Stimulated activated CD8-positive, alpha-beta memory T cell treated with anti-CD3 and anti-CD28 coated beads, Interleukin-12 subunit alpha, Interleukin-12 subunit beta, amount 100 ng/mL, for 1 hour (primary cell): ENCODE measurements at regions not wholly inside any gene's neighbourhood (a gene's known extent, or its start where the extent isn't known, plus 50 kb on each side); places are given as distances from the start of the nearest gene placed in this dataset.

Source experiments
- DNase-seq: peaks from one replicate; pipeline ENCODE4 v3.0.0-alpha.2; 2020; ENCODE audit warnings: low read depth

DNA sequence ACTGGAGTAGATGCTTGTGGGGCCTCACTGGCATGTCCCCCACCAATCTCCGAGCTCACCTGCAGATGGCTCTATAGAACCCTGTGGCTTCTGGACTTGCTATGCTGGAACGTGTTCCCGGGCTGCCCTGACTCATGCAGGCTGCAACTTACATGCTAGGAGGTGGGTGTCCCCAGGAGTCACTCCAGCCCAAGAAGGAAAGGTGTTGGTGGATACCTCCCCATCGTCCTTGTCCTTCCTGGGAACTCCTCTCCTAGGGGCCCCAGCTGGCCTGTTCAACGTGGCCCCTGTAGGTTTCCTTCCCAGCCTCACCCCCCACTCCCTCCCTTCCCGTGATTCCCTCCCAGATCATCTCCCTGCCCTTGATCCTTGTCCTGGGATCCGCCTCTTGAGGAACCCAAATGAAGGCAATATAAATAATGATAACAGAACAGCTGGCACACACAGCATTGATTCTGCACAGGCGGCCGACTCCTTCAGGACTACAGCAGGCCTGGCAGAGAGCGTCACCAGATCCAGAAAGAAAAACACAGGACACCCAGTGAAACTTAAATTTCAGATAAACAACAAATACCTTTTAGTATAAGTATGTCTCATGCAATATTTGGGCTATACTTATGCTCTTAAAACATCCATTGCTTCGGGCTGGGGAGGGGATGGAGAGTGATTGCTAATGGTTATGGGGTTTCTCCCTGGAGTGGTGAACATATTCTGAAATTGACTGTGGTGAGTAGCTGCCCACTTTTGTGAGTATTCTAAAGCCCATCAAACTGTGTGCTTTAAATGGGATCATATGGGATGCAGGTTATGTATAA, 221.1 kb upstream of the GSE1 start:
- DNase-seq: no peak

GRCh38 chr16:85392756-85393673, 220.1 kb upstream of the GSE1 start:
- no peak for DNase-seq

DNA sequence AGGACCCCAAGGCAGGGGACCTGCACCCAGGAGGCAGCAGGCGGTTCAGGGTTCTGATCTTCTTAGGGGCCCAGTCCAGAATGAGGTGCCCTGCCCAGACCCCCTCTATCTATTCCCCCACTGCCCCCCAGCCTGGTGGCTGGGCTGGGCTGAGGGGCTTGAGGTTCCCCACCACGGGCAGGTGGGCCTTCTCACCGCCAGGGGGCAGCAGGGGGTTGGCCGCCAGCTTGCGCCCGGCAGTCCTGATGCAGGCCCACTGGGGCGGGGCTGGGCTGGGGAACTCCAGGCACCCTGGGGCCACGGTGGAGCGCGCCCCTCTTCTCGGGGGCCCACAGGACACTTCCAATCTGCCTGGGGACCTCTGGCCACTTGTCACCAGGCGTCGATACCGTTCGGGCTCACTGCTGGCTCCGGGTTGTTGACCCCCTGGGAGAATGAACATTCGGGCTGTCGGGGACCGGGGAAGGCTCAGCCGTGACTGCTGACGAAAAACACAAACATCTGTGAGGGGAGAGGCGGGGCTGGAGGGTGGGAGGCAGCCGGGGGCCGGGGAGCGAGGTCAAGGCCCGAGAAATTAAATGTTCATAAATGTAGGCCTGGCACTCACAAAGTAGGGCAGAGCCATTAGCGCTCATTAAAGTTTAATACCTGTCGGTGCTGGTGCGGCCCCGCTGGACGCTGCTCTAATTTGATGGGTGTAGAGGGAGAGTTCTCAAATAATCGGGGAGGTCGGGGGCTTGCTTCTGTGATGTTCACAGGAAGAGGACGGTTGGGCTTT, 219.3 kb upstream of the GSE1 start:
- DNase-seq: peak; percentile 42

GRCh38 chr16:85394456-85395206, 218.5 kb upstream of the GSE1 start:
- no peak for DNase-seq

GRCh38 chr16:85395207-85395912, 217.8 kb upstream of the GSE1 start:
- no peak for DNase-seq

DNA sequence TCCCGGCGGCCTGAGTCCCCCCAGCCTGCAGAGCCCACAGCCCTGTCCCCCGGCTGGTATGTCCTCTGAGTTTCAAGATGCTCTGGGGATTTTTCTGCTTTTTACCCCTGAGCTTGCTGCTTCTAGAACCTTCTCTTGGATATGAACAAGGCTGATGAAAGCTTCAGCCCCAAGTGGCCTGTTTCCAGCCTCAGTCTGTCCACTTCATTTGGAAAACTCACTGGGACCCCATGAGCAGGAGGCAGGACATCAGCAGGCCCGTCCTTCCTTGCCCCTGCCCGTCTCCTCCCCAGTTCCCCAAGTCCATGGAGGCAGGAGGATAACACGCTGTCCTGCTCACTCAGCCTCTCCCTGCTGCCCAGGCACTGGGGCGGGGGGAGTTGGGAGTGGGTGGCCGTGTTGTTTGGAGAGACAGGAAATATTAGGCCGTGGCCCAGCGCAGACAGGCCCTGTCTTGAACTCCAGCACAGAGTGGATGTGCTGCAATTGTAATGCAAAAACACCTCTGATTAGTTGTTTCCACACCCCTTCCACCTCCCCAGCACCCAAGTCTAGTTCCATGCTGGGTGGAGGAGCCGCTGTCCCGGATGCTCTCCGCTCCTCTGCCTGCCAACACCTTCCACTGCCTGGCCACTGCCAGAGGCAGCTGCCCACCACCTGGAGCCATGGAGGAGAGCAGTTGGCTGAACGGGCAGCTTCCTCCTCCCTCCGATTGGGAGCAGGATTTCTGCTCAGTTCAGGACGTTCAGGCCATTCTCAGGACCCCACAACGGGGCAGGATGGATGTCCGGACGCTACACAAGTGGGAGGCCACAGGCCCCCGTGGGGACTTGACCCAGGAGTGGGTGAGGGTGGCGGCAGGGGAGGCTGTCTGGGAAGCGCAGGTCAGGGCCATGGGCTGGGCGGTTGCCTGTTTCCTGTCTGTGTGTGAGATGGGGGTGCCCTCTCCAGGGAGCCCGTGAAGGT, 216.9 kb upstream of the GSE1 start:
- DNase-seq: no peak

DNA sequence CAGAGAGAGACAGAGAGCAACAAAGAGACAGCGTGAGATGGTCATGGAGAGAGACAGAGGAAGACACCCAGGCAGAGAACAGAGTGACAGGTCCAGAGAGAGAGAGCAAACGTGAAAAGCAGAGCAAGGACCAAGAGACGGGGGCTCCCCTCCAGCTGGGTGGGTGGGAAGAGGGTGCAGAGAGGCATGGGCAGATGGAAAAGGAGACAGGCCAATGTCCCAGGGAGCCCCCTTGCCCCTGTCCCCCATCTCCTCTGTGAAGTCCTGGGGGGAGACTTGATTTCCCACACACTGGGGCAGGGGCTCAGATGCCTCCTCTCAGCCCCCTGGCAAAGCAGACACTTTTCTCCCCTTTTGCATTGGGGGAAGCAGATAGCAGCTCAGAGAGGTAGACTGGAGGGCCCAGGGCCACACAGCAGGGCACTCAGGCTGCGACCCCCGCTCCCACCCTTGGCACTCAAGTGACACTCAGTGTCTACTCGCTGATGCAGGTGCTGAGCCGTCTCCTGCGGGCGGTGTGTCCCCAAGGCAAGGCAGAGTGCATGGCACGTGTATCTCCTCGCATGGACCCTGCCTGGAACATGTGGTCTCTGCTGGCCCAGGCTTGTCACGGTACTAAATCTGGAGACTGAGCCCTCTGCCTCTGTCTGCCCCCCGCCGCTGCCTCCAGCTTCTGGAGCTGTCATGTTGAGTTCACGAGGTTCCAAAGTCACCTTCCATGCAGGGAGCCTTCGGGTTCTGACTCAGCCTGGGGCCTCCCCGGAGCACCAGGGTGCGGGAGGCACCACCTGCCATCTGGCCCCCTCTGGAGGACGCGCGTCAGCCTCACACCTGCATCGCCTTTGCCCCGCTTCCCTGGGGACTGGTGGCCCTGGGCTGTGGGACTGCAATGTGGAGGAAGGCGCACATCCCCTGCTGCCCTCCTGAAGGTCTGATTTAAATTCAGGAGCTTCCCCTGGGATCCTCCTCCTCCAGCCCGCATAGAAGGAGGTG, 215.9 kb upstream of the GSE1 start:
- DNase-seq: no peak

DNA sequence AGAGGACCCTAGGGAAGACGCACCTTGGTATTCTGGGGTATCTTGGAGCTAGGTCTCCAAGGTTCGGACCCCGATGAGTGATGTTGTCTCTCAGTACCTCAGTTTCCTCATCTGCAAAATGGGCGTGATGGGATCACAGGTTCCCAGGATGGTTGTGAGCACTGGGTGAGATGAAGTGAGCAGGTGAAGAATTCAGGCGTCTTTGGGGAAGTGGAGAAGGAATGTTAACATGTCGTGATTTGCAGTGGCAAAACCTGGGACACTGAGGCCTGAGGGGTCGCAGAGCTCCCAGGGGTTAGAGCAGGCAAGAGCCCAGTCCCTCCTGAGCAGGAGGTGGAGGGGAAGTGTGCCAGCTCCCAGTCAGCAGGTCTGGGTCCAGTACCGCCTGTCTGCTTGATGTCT, 215.1 kb upstream of the GSE1 start:
- no peak for DNase-seq

DNA sequence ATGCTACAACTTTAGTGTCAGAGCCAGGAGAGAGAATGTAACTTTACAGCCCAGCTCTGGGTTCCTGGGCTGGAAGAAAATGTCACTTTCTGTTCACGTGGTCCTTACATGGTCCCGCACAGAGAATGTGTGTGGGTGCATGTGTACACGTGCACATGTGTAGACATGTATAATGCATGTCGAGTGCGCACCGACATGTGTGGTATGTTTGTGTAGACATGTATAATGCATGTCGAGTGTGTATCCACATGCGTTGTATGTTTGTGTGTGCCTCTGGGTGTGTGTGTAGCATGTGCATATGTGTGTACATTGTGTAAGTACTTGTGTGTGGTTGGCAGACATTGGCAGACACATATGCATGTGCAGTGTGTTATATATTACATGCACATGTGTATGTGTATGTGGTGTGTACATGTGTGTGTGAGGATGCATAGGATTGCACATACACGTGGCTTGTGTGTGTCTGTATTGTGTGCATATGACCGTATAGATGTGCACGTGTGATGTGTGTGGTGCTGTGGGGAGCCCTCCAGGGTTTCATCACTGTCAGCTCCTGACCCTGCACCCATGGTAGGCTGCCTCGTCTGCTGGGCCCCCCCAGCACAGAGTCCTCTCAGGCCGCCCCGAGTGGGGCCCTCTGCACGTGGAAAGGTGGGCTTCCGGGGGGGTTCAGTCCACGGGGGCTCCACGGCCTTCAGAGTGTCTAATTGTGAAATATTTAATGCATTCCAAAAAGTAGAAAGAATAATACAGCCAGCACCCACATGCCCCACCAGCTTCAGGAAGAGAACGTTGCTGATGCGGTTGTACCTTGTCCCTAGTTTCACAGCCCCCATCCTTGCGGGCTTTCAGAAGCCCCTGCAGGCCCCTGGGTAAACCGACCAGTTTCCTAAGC, 214.2 kb upstream of the GSE1 start:
- DNase-seq: no peak

DNA sequence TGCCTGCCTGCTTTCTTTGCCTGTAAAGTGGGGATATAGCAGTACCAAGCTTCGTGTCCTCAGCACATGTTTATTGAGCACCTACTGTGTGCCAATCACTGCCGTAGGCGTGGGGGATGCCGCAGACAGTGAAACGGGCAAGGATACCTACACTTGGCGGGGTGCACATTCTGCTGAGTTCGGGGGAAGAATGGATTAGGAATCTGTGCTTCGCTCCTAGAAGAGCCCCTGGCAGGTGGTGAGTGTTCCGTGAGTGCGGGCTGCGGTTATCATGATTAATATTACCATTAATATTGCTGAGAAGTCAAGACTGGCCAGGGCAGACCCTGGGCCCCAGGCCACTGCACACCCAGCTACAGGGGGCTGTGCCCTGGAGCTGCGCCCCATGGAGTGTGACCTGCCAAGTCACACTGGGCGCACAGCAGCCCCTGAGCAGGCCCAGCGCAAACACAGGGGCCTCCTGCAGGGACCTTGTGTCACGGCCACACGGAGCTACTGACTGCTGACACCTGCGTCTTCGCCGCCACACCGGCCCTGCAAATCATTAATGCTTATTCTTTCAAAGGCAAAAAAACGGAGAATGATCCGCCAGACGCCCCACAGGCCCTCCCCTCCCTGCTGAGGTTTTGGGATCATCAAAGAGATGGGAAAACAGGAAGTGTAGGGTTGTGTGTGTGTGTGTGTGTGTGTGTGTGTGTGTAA, 213.4 kb upstream of the GSE1 start:
- no peak for DNase-seq

- no peak for DNase-seq
Measured at GRCh38 chr16:85400305-85401205, 212.6 kb upstream of the GSE1 start.

DNA sequence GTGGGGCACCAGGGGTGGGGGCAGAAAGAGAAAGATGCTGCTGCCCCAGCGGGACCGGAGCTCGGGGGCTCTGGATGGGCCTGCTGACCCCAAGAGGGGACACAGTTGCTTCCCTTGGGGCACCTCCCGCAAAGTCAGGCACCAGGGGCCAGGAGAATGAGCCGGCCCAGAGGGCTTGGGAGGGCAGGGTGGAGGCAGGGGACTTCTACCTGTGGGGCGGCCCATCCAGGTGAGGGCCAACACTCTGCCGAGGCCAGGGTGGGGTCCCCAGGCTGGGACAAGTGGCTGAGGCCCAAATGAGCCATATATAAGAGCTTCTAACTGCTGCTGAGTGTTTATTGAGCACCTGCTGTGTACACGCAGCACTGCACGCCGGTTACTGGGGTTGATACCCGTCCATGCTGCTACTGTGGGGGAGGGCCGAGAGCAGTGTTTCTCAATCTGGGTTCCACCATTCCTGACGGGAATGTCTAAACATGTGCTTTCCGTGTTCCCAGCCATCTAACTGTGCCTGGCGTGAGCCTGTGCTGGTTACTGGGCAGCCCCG, 211.7 kb upstream of the GSE1 start:
- no peak for DNase-seq

GRCh38 chr16:85401917-85402766, 211.0 kb upstream of the GSE1 start:
- no peak for DNase-seq

DNA sequence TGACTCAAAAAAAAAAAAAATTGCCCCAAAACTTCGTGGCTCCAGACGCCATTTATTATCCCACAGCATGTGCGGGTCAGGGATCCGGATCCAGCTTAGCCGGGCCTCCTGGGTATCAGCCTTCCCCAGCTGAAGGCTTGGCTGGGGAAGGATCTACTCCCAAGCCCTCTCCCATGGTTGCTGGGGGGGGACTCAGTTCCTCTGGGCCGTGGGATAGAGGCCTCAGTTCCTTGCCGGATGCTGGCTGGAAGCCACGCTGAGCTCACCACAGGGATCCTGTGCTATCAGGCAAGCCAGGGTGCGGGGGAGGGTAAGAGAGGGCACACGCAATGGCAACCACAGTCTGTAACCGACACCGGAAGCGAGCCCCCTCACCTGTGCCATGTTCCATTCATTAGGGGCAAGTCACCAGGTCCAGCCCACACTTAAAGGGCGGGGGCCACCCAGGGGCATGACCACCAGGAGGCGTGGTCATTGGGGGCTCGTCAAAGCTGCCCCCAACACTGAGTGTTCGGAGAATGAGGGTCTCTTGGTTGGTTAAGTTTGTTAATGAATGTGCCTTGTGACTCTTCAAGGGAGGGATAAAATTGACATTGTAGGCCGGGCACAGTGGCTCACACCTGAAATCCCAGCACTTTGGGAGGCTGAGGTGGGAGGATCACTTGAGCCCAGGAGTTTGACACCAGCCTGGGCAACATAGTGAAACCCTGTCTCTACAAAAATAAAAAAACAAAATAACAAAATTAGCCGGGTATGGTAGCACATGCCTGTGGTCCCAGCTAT, 210.0 kb upstream of the GSE1 start:
- no peak for DNase-seq
